GM21528 (cell line): ENCODE measurements at regions not wholly inside any gene's neighbourhood (a gene's known extent, or its start where the extent isn't known, plus 50 kb on each side); places are given as distances from the start of the nearest gene placed in this dataset.

Experiments used
- ATAC-seq: cut with Tn5 transposase; IDR thresholded peaks from one replicate; pipeline ENCODE4 v1.9.1; 2021; ENCODE audit warnings: mild to moderate bottlenecking, moderate library complexity; ENCODE audit not compliant: unreplicated experiment, low FRiP score

DNA sequence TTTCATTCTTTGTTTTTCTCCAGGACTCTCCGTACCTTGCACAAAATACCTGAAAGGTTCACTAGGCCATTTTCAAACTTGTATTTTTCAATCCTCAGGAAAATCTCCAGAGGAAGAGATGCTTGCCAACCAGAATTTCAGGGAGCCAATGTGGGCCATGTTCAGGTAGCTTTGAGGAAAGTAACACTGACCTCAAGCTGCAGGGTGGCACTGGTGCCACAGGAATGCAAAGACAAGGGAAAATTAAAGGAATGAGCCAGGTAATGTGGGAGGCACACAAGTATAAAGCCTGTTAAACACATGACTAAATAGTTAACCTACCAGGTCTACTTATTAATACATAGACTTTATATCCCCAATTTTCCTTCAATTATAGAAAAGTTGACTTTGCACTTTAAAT lies 51.9 kb upstream of the GAP43 start:
- no peak for ATAC-seq
